ENCODE measurements at regions not wholly inside any gene's neighbourhood (a gene's known extent, or its start where the extent isn't known, plus 50 kb on each side); places are given as distances from the start of the nearest gene placed in this dataset.

- H3K4me1 ChIP-seq, result peaks cover 0 to 20% (median 0%) of the 10 kb centered on the region in 9 donors
- WGBS, 2 donors, result 82 to 84% methylated on average over 19 of the region's 19 CpGs
- ATAC-seq (no peak), DNase-seq (no peak)
- no peaks in the 10 kb centered on the region for H3K36me3 ChIP-seq
- H3K27me3 ChIP-seq, result peaks cover 0 to 15% (median 0%) of the 10 kb centered on the region in 7 donors
- no peak for TF ChIP-seq CTCF (IDR thresholded peaks at IDR 0.05)
- H3K4me3 ChIP-seq, result no peak overlapping the region
- intact Hi-C loops (cut with DNase I), result no loop called here
- H3K9me3 ChIP-seq, result no peaks in the 10 kb centered on the region
- H3K27ac ChIP-seq, result no peak overlapping the region
Observed at GRCh38 chr5:171617817-171618591, 167.6 kb upstream of the SMIM23 start.

GRCh38 chr5:171619196-171619595, 166.4 kb upstream of the SMIM23 start:
- Histone ChIP-seq H3K27me3 (peaks cover 0 to 15% (median 0%) of the 10 kb centered on the region in 7 donors), H3K4me3 (no peak overlapping the region), H3K4me1 (peaks cover 0 to 20% (median 0%) of the 10 kb centered on the region in 9 donors), H3K9me3 (no peaks in the 10 kb centered on the region), H3K27ac (no peak overlapping the region), H3K36me3 (no peaks in the 10 kb centered on the region)
- ATAC-seq, result no peak
- WGBS, 2 donors, result 81 to 83% methylated on average over 7 of the region's 7 CpGs
- intact Hi-C loops (cut with DNase I), result no loop called here
- no peak for TF ChIP-seq CTCF (IDR thresholded peaks at IDR 0.05)
- no peak for DNase-seq

GRCh38 chr5:171619744-171620143, 165.9 kb upstream of the SMIM23 start:
- H3K27me3 ChIP-seq, result peaks cover 0 to 15% (median 0%) of the 10 kb centered on the region in 7 donors
- ATAC-seq (no peak), DNase-seq (no peak)
- TF ChIP-seq CTCF (IDR thresholded peaks at IDR 0.05), result no peak
- peaks cover 0 to 20% (median 0%) of the 10 kb centered on the region in 9 donors for H3K4me1 ChIP-seq
- H3K4me3 ChIP-seq, result no peak overlapping the region
- intact Hi-C loops (cut with DNase I), result loop anchor here in 3 of 10 donors (5.0 to 10.0 kb wide), 3 partner anchors 195 to 285 kb away; no protein-coding TSS in a partner anchor
- H3K27ac ChIP-seq, result no peak overlapping the region
- H3K9me3 ChIP-seq, result no peaks in the 10 kb centered on the region
- no peaks in the 10 kb centered on the region for H3K36me3 ChIP-seq
- 76 to 91% methylated on average over 3 of the region's 3 CpGs for WGBS, 2 donors

GRCh38 chr5:171622010-171622409, 163.6 kb upstream of the SMIM23 start:
- no peaks in the 10 kb centered on the region for H3K9me3 ChIP-seq
- no peak for TF ChIP-seq CTCF (IDR thresholded peaks at IDR 0.05)
- DNase-seq (peak in 1 of 2 donors; percentile 23), ATAC-seq (peak in 6 of 8 donors; percentile 52 to 86 (median 61))
- H3K27me3 ChIP-seq, result peaks cover 0 to 2% (median 0%) of the 10 kb centered on the region in 7 donors
- no peaks in the 10 kb centered on the region for H3K36me3 ChIP-seq
- intact Hi-C loops (cut with DNase I), result loop anchor here in 3 of 10 donors (5.0 to 10.0 kb wide), 3 partner anchors 197 to 283 kb away; no protein-coding TSS in a partner anchor
- no peak overlapping the region for H3K27ac ChIP-seq
- 54 to 59% methylated on average over 2 of the region's 2 CpGs for WGBS, 2 donors
- H3K4me1 ChIP-seq, result peaks cover 0 to 5% (median 0%) of the 10 kb centered on the region in 9 donors
- no peak overlapping the region for H3K4me3 ChIP-seq
